SU-DHL-6 (cell line): ENCODE measurements at regions not wholly inside any gene's neighbourhood (a gene's known extent, or its start where the extent isn't known, plus 50 kb on each side); places are given as distances from the start of the nearest gene placed in this dataset.

Experiments used
- H2AFZ ChIP-seq: fragments of 200-600 bp; sonication (generic); 2 replicates; pipeline ENCODE4 v1.6.1; 2014; ENCODE audit warnings: low read depth, mild to moderate bottlenecking, moderate library complexity, mixed read lengths, antibody characterized with exemption, low read length; ENCODE audit not compliant: severe bottlenecking
- H3F3A ChIP-seq: fragments of 200-600 bp; shearing (Covaris generic); 2 replicates; pipeline ENCODE4 v1.6.0; 2016; ENCODE audit warnings: antibody characterized with exemption, mild to moderate bottlenecking; ENCODE audit not compliant: insufficient read depth
- H3K27ac ChIP-seq: fragments of 200-600 bp; sonication (generic); 2 replicates; pipeline ENCODE4 v1.5.1; 2016; ENCODE audit warnings: low read depth, mild to moderate bottlenecking, low read length, moderate library complexity, mixed read lengths
- H3K27me3 ChIP-seq: fragments of 200-600 bp; sonication (generic), shearing (Covaris generic); 2 replicates; pipeline ENCODE4 v1.6.0; 2014; ENCODE audit warnings: mild to moderate bottlenecking, low read length
- H3K36me3 ChIP-seq: fragments of 200-600 bp; sonication (generic); 2 replicates; pipeline ENCODE4 v1.6.1; 2014; ENCODE audit warnings: mild to moderate bottlenecking, low read length, mixed read lengths
- H3K4me2 ChIP-seq: fragments of 300-600, 200-600 bp; shearing (Covaris generic), sonication (generic); 2 replicates; pipeline ENCODE4 v1.6.0; 2014; ENCODE audit warnings: low read length, low read depth, mild to moderate bottlenecking; ENCODE audit not compliant: poor library complexity, severe bottlenecking
- H3K4me3 ChIP-seq: fragments of 200-600 bp; sonication (generic); 2 replicates; pipeline ENCODE4 v1.5.1; 2014; ENCODE audit warnings: antibody characterized with exemption, low read length, mild to moderate bottlenecking, mixed read lengths; ENCODE audit not compliant: insufficient read depth, poor library complexity, severe bottlenecking
- H3K79me2 ChIP-seq: fragments of 200-600 bp; sonication (generic); 2 replicates; pipeline ENCODE4 v1.6.1; 2014; ENCODE audit warnings: mild to moderate bottlenecking, low read length, moderate library complexity; ENCODE audit not compliant: insufficient read depth
- H3K9ac ChIP-seq: fragments of 200-600 bp; sonication (generic); 2 replicates; pipeline ENCODE4 v1.7.0; 2014; ENCODE audit warnings: mild to moderate bottlenecking, low read length
- H3K9me2 ChIP-seq: fragments of 200-600 bp; sonication (generic); replicated peaks from 2 replicates; pipeline ENCODE4 v1.6.1; 2014; ENCODE audit warnings: low read length; ENCODE audit not compliant: insufficient read depth
- H3K9me3 ChIP-seq: fragments of 200-600 bp; sonication (generic); 2 replicates; pipeline ENCODE4 v1.6.1; 2014; ENCODE audit warnings: low read length, mixed read lengths; ENCODE audit not compliant: insufficient read depth
- H4K20me1 ChIP-seq: fragments of 200-600 bp; sonication (generic); 2 replicates; pipeline ENCODE4 v1.6.1; 2014; ENCODE audit warnings: low read depth, mild to moderate bottlenecking, antibody characterized with exemption, low read length, moderate library complexity, mixed read lengths
- CTCF ChIP-seq: fragments of 200-600 bp; sonication (generic); IDR thresholded peaks from one replicate; pipeline ENCODE4 v1.5.1; 2017; ENCODE audit warnings: antibody characterized with exemption, mild to moderate bottlenecking, low read length, moderate library complexity; ENCODE audit not compliant: insufficient read depth, poor library complexity, severe bottlenecking
- EZH2phosphoT487 ChIP-seq: fragments of 200-600 bp; sonication (generic), shearing (Covaris generic); conservative IDR thresholded peaks from 2 replicates; pipeline ENCODE4 v1.6.1; 2018; ENCODE audit warnings: mild to moderate bottlenecking, antibody characterized with exemption, low read length, moderate library complexity, mixed read lengths

- Histone ChIP-seq H3F3A (0 out of 2 replicates have a peak, but pooled peaks cover 3% of the 10 kb centered on the region), H3K36me3 (no peaks in the 10 kb centered on the region), H3K27me3 (no peaks in the 10 kb centered on the region), H3K4me3 (no peak overlapping the region), H3K4me2 (no peak overlapping the region), H3K27ac (no peak overlapping the region), H3K9me3 (no peaks in the 10 kb centered on the region), H2AFZ (no peak overlapping the region), H4K20me1 (no peaks in the 10 kb centered on the region), H3K9me2 (no peaks in the 10 kb centered on the region), H3K9ac (no peak overlapping the region), H3K79me2 (peaks cover 67% of the 10 kb centered on the region)
- no peak for TF ChIP-seq EZH2phosphoT487
- no peak for TF ChIP-seq CTCF
Observed at GRCh38 chr21:14054682-14055081, 156.1 kb downstream of the LIPI start.

- no peaks in the 10 kb centered on the region for H3K36me3 ChIP-seq
- no peaks in the 10 kb centered on the region for H3K27me3 ChIP-seq
- no peaks in the 10 kb centered on the region for H3K9me2 ChIP-seq
- H3K9me3 ChIP-seq, result no peaks in the 10 kb centered on the region
- no peak overlapping the region for H3K9ac ChIP-seq
- H2AFZ ChIP-seq, result no peak overlapping the region
- H3K4me3 ChIP-seq, result no peak overlapping the region
- 0 out of 2 replicates have a peak, but pooled peaks cover 3% of the 10 kb centered on the region for H3F3A ChIP-seq
- TF ChIP-seq EZH2phosphoT487, result no peak
- no peak for TF ChIP-seq CTCF
- peaks cover 71% of the 10 kb centered on the region for H3K79me2 ChIP-seq
- no peak overlapping the region for H3K27ac ChIP-seq
- H4K20me1 ChIP-seq, result no peaks in the 10 kb centered on the region
- H3K4me2 ChIP-seq, result no peak overlapping the region
Observed at GRCh38 chr21:14050121-14050520, 160.6 kb downstream of the LIPI start.

- H2AFZ ChIP-seq, result no peak overlapping the region
- H3K79me2 ChIP-seq, result peaks cover 47% of the 10 kb centered on the region
- TF ChIP-seq CTCF (no peak), EZH2phosphoT487 (no peak)
- no peak overlapping the region for H3K27ac ChIP-seq
- 0 out of 2 replicates have a peak, but pooled peaks cover 3% of the 10 kb centered on the region for H3F3A ChIP-seq
- no peak overlapping the region for H3K4me3 ChIP-seq
- H3K27me3 ChIP-seq, result no peaks in the 10 kb centered on the region
- no peaks in the 10 kb centered on the region for H3K9me3 ChIP-seq
- H4K20me1 ChIP-seq, result peaks cover 3% of the 10 kb centered on the region; the same call in 1 of the 2 replicates
- H3K9me2 ChIP-seq, result no peaks in the 10 kb centered on the region
- no peak overlapping the region for H3K9ac ChIP-seq
- no peaks in the 10 kb centered on the region for H3K36me3 ChIP-seq
- H3K4me2 ChIP-seq, result no peak overlapping the region
Observed at GRCh38 chr21:14046401-14046800, 164.4 kb downstream of the LIPI start.
